ENCODE measurements at regions not wholly inside any gene's neighbourhood (a gene's known extent, or its start where the extent isn't known, plus 50 kb on each side); places are given as distances from the start of the nearest gene placed in this dataset.

GRCh38 chr13:75073786-75074185 lies 408.2 kb downstream of the TBC1D4 start:
- TF ChIP-seq CTCF (IDR thresholded peaks at IDR 0.05) (no peak), TCF7L2 (IDR thresholded peaks at IDR 0.05; ENCODE audit: low read depth, low read length) (no peak), SIN3A (IDR thresholded peaks at IDR 0.05; ENCODE audit: borderline replicate concordance, insufficient read depth, low read depth, low read length) (no peak), POLR2AphosphoS5 (IDR thresholded peaks at IDR 0.05; ENCODE audit: low read depth, low read length) (no peak), REST (IDR thresholded peaks at IDR 0.05; ENCODE audit: insufficient read depth in 1 of 2, low read depth in 2 of 2, low read length in 1 of 2) (no peak)

All from Panc1 (cell line).